ENCODE measurements at regions not wholly inside any gene's neighbourhood (a gene's known extent, or its start where the extent isn't known, plus 50 kb on each side); places are given as distances from the start of the nearest gene placed in this dataset.

- TF ChIP-seq CTCF (IDR thresholded peaks at IDR 0.05) (no peak), POLR2AphosphoS5 (IDR thresholded peaks at IDR 0.05) (no peak)
Observed at GRCh38 chr18:22088996-22089640, 80.3 kb upstream of the GATA6 start.

Data from esophagus muscularis mucosa (tissue), 3 donors.